Esophagus squamous epithelium (tissue), 5 donors: ENCODE measurements at regions not wholly inside any gene's neighbourhood (a gene's known extent, or its start where the extent isn't known, plus 50 kb on each side); places are given as distances from the start of the nearest gene placed in this dataset.

ENCODE experiments used
- DNase-seq: peaks from one replicate; lab custom pipeline; 2025; lab: John Stamatoyannopoulos, UW
- H3K27ac ChIP-seq, 4 donors: fragments of 200-600 bp; sonication (generic); one replicate each; pipeline ENCODE4 v1.5.1; 2016 to 2019; ENCODE audit warnings: mild to moderate bottlenecking in 1 of 4
- H3K27me3 ChIP-seq, 4 donors: fragments of 200-600 bp; sonication (generic); 1 replicate in 3 of 4; 2 replicates in 1 of 4; pipeline versions ENCODE4 v1.5.1 to v1.6.0; 2017 to 2021; ENCODE audit warnings: antibody characterized with exemption in 1 of 4
- H3K36me3 ChIP-seq, 3 donors: fragments of 200-600 bp; sonication (generic); one replicate each; pipeline ENCODE4 v1.5.1; 2016 to 2019
- H3K4me1 ChIP-seq, 3 donors: fragments of 200-600 bp; sonication (generic); one replicate each; pipeline ENCODE4 v1.5.1; 2017 to 2019
- H3K4me3 ChIP-seq, 4 donors: fragments of 200-600 bp; sonication (generic); 1 replicate in 3 of 4; 2 replicates in 1 of 4; pipeline ENCODE4 v1.5.1; 2016 to 2019; ENCODE audit warnings: mild to moderate bottlenecking in 2 of 4, moderate library complexity in 1 of 4
- H3K9me3 ChIP-seq, 3 donors: fragments of 200-600 bp; sonication (generic); one replicate each; pipeline ENCODE4 v1.5.1; 2016 to 2019
- CTCF ChIP-seq, 6 experiments: fragments of 450-650 bp in 4 of 6; fragments of 200-600 bp in 2 of 6; sonication (generic) in 2 of 6; IDR thresholded peaks; one replicate each; pipeline ENCODE4 v1.5.1; 2016 to 2019; ENCODE audit warnings: antibody characterized with exemption in 6 of 6, mild to moderate bottlenecking in 4 of 6, moderate library complexity in 4 of 6
- POLR2A ChIP-seq, 4 donors: fragments of 450-650 bp; IDR thresholded peaks; one replicate each; pipeline ENCODE4 v1.6.1; 2017; ENCODE audit warnings: antibody characterized with exemption in 4 of 4, mild to moderate bottlenecking in 4 of 4, moderate library complexity in 3 of 4
- WGBS, 2 donors: methylation state at CpG; one replicate each; pipeline ENCODE4 v1.1.5; 2018; 5-methylcytosine and 5-hydroxymethylcytosine counted together
- intact Hi-C: fragments of 100-400 bp; cut with DNase I; formaldehyde crosslinking; loops from one replicate; pipeline ENCODE4 v1.15.0; 2022
- donor health status: DM: yes; HTN: yes; CAD: no.

GRCh38 chr5:144093868-144094267 is 76.6 kb downstream of the YIPF5 start:
- no peak overlapping the region for H3K27ac ChIP-seq
- H3K36me3 ChIP-seq, result no peaks in the 10 kb centered on the region
- no peak for DNase-seq
- WGBS, 2 donors, result 67 to 75% methylated on average over 2 of the region's 2 CpGs
- peaks cover 0 to 16% (median 0%) of the 10 kb centered on the region in 3 donors for H3K4me1 ChIP-seq
- peaks cover 0 to 4% (median 0%) of the 10 kb centered on the region in 3 donors for H3K9me3 ChIP-seq
- TF ChIP-seq POLR2A (IDR thresholded peaks at IDR 0.05) (no peak), CTCF (IDR thresholded peaks at IDR 0.05) (no peak)
- H3K4me3 ChIP-seq, result no peak overlapping the region
- intact Hi-C loops, result no loop called here
- H3K27me3 ChIP-seq, result no peaks in the 10 kb centered on the region

- H3K36me3 ChIP-seq, result no peaks in the 10 kb centered on the region
- whole genome bisulfite sequencing, 2 donors, result 89 to 94% methylated on average over 1 of the region's 1 CpG
- no peak overlapping the region for H3K4me3 ChIP-seq
- DNase-seq, result no peak
- intact Hi-C loops, result no loop called here
- no peaks in the 10 kb centered on the region for H3K27me3 ChIP-seq
- peaks cover 0 to 4% (median 0%) of the 10 kb centered on the region in 3 donors for H3K9me3 ChIP-seq
- TF ChIP-seq CTCF (IDR thresholded peaks at IDR 0.05) (no peak), POLR2A (IDR thresholded peaks at IDR 0.05) (no peak)
- no peak overlapping the region for H3K27ac ChIP-seq
- no peaks in the 10 kb centered on the region for H3K4me1 ChIP-seq
These were observed 69.8 kb downstream of the YIPF5 start for GRCh38 chr5:144100702-144101101.

GRCh38 chr5:144101616-144102015 is 68.8 kb downstream of the YIPF5 start:
- Histone ChIP-seq H3K27ac (no peak overlapping the region), H3K4me3 (no peak overlapping the region), H3K27me3 (no peaks in the 10 kb centered on the region), H3K9me3 (peaks cover 0 to 4% (median 0%) of the 10 kb centered on the region in 3 donors), H3K4me1 (no peaks in the 10 kb centered on the region), H3K36me3 (no peaks in the 10 kb centered on the region)
- 69 to 80% methylated on average over 1 of the region's 1 CpG for WGBS, 2 donors
- no peak for DNase-seq
- intact Hi-C loops, result no loop called here
- no peak for TF ChIP-seq POLR2A (IDR thresholded peaks at IDR 0.05)
- TF ChIP-seq CTCF (IDR thresholded peaks at IDR 0.05), result no peak

- Histone ChIP-seq H3K9me3 (peaks cover 0 to 3% (median 0%) of the 10 kb centered on the region in 3 donors), H3K4me1 (no peaks in the 10 kb centered on the region), H3K36me3 (no peaks in the 10 kb centered on the region), H3K27ac (no peak overlapping the region), H3K4me3 (no peak overlapping the region), H3K27me3 (no peaks in the 10 kb centered on the region)
- no peak for DNase-seq
- WGBS, 2 donors, result 73 to 82% methylated on average over 2 of the region's 2 CpGs
- TF ChIP-seq POLR2A (IDR thresholded peaks at IDR 0.05) (no peak), CTCF (IDR thresholded peaks at IDR 0.05) (no peak)
- intact Hi-C loops, result no loop called here
These were observed 68.1 kb downstream of the YIPF5 start for GRCh38 chr5:144102361-144102760.

- WGBS, 2 donors, result 78 to 91% methylated on average over 2 of the region's 2 CpGs
- intact Hi-C loops, result no loop called here
- no peak for DNase-seq
These were observed 67.5 kb downstream of the YIPF5 start for GRCh38 chr5:144102979-144103378.

More at GRCh38 chr5:144102979-144103378, 67.5 kb downstream of the YIPF5 start:
- Histone ChIP-seq H3K27ac (no peak overlapping the region), H3K36me3 (no peaks in the 10 kb centered on the region), H3K27me3 (no peaks in the 10 kb centered on the region), H3K4me3 (no peak overlapping the region), H3K9me3 (no peaks in the 10 kb centered on the region), H3K4me1 (no peaks in the 10 kb centered on the region)
- no peak for TF ChIP-seq POLR2A (IDR thresholded peaks at IDR 0.05)
- no peak for TF ChIP-seq CTCF (IDR thresholded peaks at IDR 0.05)
